H9 (cell line): ENCODE measurements at regions not wholly inside any gene's neighbourhood (a gene's known extent, or its start where the extent isn't known, plus 50 kb on each side); places are given as distances from the start of the nearest gene placed in this dataset.

Experiments
- DNase-seq: peaks from one replicate; pipeline ENCODE4 v3.0.0-alpha.2; 2017
- H2AFZ ChIP-seq: one replicate; pipeline ENCODE4 v1.6.1; 2013; ENCODE audit warnings: mild to moderate bottlenecking, low read length, control low read depth, moderate library complexity
- H2AK5ac ChIP-seq: 2 replicates; pipeline ENCODE4 v1.6.1; 2013; ENCODE audit warnings: low read length, control low read depth, mixed read lengths; ENCODE audit not compliant: insufficient read length
- H2BK120ac ChIP-seq: one replicate; pipeline ENCODE4 v1.6.1; 2013; ENCODE audit warnings: low read depth, mild to moderate bottlenecking, low read length, control low read depth, inconsistent platforms; ENCODE audit not compliant: poor library complexity, severe bottlenecking
- H2BK12ac ChIP-seq: 2 replicates; pipeline ENCODE4 v1.6.1; 2013; ENCODE audit warnings: low read length, control low read depth, mixed read lengths, low read depth; ENCODE audit not compliant: insufficient read length
- H2BK15ac ChIP-seq: 2 replicates; pipeline ENCODE4 v1.6.1; 2013; ENCODE audit warnings: low read depth, low read length, control low read depth
- H2BK20ac ChIP-seq: one replicate; pipeline ENCODE4 v1.6.1; 2013; ENCODE audit warnings: low read depth, mild to moderate bottlenecking, low read length, control low read depth, inconsistent platforms; ENCODE audit not compliant: poor library complexity, severe bottlenecking
- H2BK5ac ChIP-seq: 2 replicates; pipeline ENCODE4 v1.6.1; 2013; ENCODE audit warnings: low read length, control low read depth, mixed read lengths; ENCODE audit not compliant: insufficient read length
- H3K14ac ChIP-seq: 2 replicates; pipeline ENCODE4 v1.6.1; 2013; ENCODE audit warnings: low read length, control low read depth; ENCODE audit not compliant: insufficient read depth
- H3K18ac ChIP-seq: 2 replicates; pipeline ENCODE4 v1.6.1; 2013; ENCODE audit warnings: low read depth, mild to moderate bottlenecking, mixed read lengths, low read length, control low read depth; ENCODE audit not compliant: insufficient read length
- H3K23ac ChIP-seq: 2 replicates; pipeline ENCODE4 v1.6.1; 2013; ENCODE audit warnings: low read length, control low read depth, mixed read lengths, low read depth; ENCODE audit not compliant: insufficient read length
- H3K23me2 ChIP-seq: 2 replicates; pipeline ENCODE4 v1.6.1; 2013; ENCODE audit warnings: low read depth, mild to moderate bottlenecking, mixed read lengths, low read length, control low read depth; ENCODE audit not compliant: insufficient read length, poor library complexity, severe bottlenecking
- H3K27ac ChIP-seq: 2 replicates; pipeline ENCODE4 v1.5.1; 2013; ENCODE audit warnings: low read length, control low read depth, mixed read lengths, low read depth; ENCODE audit not compliant: insufficient read length
- H3K27me3 ChIP-seq: 2 replicates; pipeline ENCODE4 v1.6.1; 2013; ENCODE audit warnings: low read length, control low read depth, inconsistent platforms; ENCODE audit not compliant: insufficient read depth
- H3K4ac ChIP-seq: 2 replicates; pipeline ENCODE4 v1.6.1; 2013; ENCODE audit warnings: low read depth, mild to moderate bottlenecking, control low read depth, inconsistent platforms, low read length, moderate library complexity
- H3K4me1 ChIP-seq: 2 replicates; pipeline ENCODE4 v1.6.1; 2013; ENCODE audit warnings: low read length, control low read depth, inconsistent platforms; ENCODE audit not compliant: insufficient read depth
- H3K4me2 ChIP-seq: 2 replicates; pipeline ENCODE4 v1.6.1; 2013; ENCODE audit warnings: low read length, control low read depth, mixed read lengths; ENCODE audit not compliant: insufficient read length, insufficient read depth
- H3K56ac ChIP-seq: 2 replicates; pipeline ENCODE4 v1.6.1; 2013; ENCODE audit warnings: low read depth, mild to moderate bottlenecking, mixed read lengths, low read length, control low read depth; ENCODE audit not compliant: insufficient read length
- H3K79me1 ChIP-seq: 2 replicates; pipeline ENCODE4 v1.6.1; 2013; ENCODE audit warnings: low read depth, mild to moderate bottlenecking, moderate library complexity, low read length, control low read depth, inconsistent platforms; ENCODE audit not compliant: insufficient read depth, poor library complexity, severe bottlenecking
- H3K79me2 ChIP-seq: 2 replicates; pipeline ENCODE4 v1.6.1; 2013; ENCODE audit warnings: low read length, control low read depth, inconsistent platforms; ENCODE audit not compliant: insufficient read depth
- H3K9ac ChIP-seq: 2 replicates; pipeline ENCODE4 v1.6.1; 2013; ENCODE audit warnings: low read length, control low read depth, mixed read lengths; ENCODE audit not compliant: insufficient read length; ENCODE audit errors: extremely low read depth
- H3K9me3 ChIP-seq: one replicate; pipeline ENCODE4 v1.6.1; 2013; ENCODE audit warnings: low read depth, low read length, inconsistent platforms; ENCODE audit not compliant: control insufficient read depth
- H3T11ph ChIP-seq: one replicate; pipeline ENCODE4 v1.6.1; 2013; ENCODE audit warnings: mild to moderate bottlenecking, low read length, control low read depth, inconsistent platforms
- H4K20me1 ChIP-seq: one replicate; pipeline ENCODE4 v1.6.1; 2013; ENCODE audit not compliant: control insufficient read depth, insufficient read length, insufficient read depth
- H4K5ac ChIP-seq: 2 replicates; pipeline ENCODE4 v1.6.1; 2013; ENCODE audit warnings: low read depth, mild to moderate bottlenecking, mixed read lengths, low read length, control low read depth; ENCODE audit not compliant: insufficient read length
- H4K8ac ChIP-seq: replicated peaks from 2 replicates; pipeline ENCODE4 v1.6.1; 2013; ENCODE audit warnings: low read length, control low read depth, mixed read lengths, low read depth; ENCODE audit not compliant: insufficient read length
- H4K91ac ChIP-seq: 2 replicates; pipeline ENCODE4 v1.6.1; 2013; ENCODE audit warnings: low read depth, mild to moderate bottlenecking, moderate library complexity, mixed read lengths, low read length, control low read depth; ENCODE audit not compliant: insufficient read length
- H3K27ac Mint-ChIP-seq, 3 experiments: 2 replicates in 2 of 3; 3 replicates in 1 of 3; pipeline ENCODE4 v1.8.0; 2020 to 2021; ENCODE audit warnings: mixed read lengths in 3 of 3, mild to moderate bottlenecking in 1 of 3, moderate library complexity in 1 of 3
- H3K27me3 Mint-ChIP-seq: 2 replicates; pipeline ENCODE4 v1.8.0; 2021; ENCODE audit warnings: low read depth, mild to moderate bottlenecking, moderate library complexity, mixed read lengths
- H3K36me3 Mint-ChIP-seq, 3 experiments: 2 replicates in 2 of 3; 3 replicates in 1 of 3; pipeline ENCODE4 v1.8.0; 2020 to 2021; ENCODE audit warnings: low read depth in 3 of 3, mixed read lengths in 3 of 3; ENCODE audit not compliant: insufficient read depth in 1 of 3
- H3K4me1 Mint-ChIP-seq, 2 experiments: 2 replicates each; pipeline ENCODE4 v1.8.0; 2020; ENCODE audit warnings: mixed read lengths in 2 of 2
- H3K4me3 Mint-ChIP-seq, 2 experiments: 2 replicates in 1 of 2; 3 replicates in 1 of 2; pipeline ENCODE4 v1.8.0; 2020 to 2021; ENCODE audit warnings: mild to moderate bottlenecking in 2 of 2, mixed read lengths in 2 of 2, moderate library complexity in 1 of 2
- H3K9me3 Mint-ChIP-seq, 2 experiments: 2 replicates in 1 of 2; 3 replicates in 1 of 2; pipeline ENCODE4 v1.8.0; 2020; ENCODE audit warnings: mild to moderate bottlenecking in 2 of 2, mixed read lengths in 2 of 2, moderate library complexity in 1 of 2
- WGBS: extraction: QIAGEN DNeasy Blood & Tissue Kit; methylation state at CpG from one replicate; pipeline ENCODE4 v1.1.7; 2013; ENCODE audit warnings: missing lambda C conversion rate, low lambda C conversion rate, mixed read lengths; ENCODE audit not compliant: insufficient read length; ENCODE audit errors: extremely low coverage; 5-methylcytosine and 5-hydroxymethylcytosine counted together
- TF ChIP-seq, protein P1 (sequence below): fragments of 200-600 bp; sonication (generic); conservative IDR thresholded peaks from 3 replicates; pipeline ENCODE4 v1.8.0; 2021; ENCODE audit warnings: antibody characterized with exemption, mild to moderate bottlenecking

DNA sequence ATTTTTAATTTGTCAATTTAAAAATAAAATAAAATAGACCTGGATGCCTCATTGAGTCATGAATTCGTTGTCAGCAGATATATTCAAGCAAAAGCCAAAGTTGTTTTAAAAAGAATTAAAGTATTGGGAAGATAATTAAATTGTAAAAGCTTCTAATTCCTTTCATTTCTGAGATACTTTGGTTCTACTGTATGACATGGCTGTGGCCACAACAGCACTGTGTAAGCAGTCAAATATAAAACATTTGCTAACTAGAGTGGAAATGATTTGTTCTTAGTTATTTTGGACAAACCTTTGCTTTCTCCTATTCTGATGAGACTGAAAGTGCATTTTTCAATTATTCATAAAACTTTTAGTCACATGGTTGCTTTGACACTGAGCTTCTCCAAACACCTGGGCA is 143.6 kb upstream of the FAM13C start:
- Histone ChIP-seq H2AK5ac (no peak overlapping the region), H3K23ac (no peak overlapping the region), H2AFZ (no peak overlapping the region), H2BK120ac (no peak overlapping the region), H3K4me2 (no peak overlapping the region), H3K4me1 (no peaks in the 10 kb centered on the region), H4K5ac (no peak overlapping the region), H2BK12ac (no peak overlapping the region), H4K91ac (no peak overlapping the region), H3K18ac (no peak overlapping the region), H4K20me1 (no peaks in the 10 kb centered on the region), H4K8ac (no peak overlapping the region), H3K9ac (no peak overlapping the region), H3K9me3 (no peaks in the 10 kb centered on the region), H3K14ac (no peak overlapping the region), H3K79me2 (no peaks in the 10 kb centered on the region), H3K27me3 (no peaks in the 10 kb centered on the region), H3K56ac (no peak overlapping the region), H3K23me2 (no peaks in the 10 kb centered on the region), H3K27ac (no peak overlapping the region), H3K79me1 (no peaks in the 10 kb centered on the region), H3K4ac (no peak overlapping the region), H2BK5ac (no peak overlapping the region), H3T11ph (no peak overlapping the region), H2BK20ac (no peak overlapping the region), H2BK15ac (no peak overlapping the region)
- TF ChIP-seq, protein P1, sequence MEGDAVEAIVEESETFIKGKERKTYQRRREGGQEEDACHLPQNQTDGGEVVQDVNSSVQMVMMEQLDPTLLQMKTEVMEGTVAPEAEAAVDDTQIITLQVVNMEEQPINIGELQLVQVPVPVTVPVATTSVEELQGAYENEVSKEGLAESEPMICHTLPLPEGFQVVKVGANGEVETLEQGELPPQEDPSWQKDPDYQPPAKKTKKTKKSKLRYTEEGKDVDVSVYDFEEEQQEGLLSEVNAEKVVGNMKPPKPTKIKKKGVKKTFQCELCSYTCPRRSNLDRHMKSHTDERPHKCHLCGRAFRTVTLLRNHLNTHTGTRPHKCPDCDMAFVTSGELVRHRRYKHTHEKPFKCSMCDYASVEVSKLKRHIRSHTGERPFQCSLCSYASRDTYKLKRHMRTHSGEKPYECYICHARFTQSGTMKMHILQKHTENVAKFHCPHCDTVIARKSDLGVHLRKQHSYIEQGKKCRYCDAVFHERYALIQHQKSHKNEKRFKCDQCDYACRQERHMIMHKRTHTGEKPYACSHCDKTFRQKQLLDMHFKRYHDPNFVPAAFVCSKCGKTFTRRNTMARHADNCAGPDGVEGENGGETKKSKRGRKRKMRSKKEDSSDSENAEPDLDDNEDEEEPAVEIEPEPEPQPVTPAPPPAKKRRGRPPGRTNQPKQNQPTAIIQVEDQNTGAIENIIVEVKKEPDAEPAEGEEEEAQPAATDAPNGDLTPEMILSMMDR = no peak
- DNase-seq = no peak
- Mint-ChIP-seq H3K27ac (no peak overlapping the region), H3K36me3 (no peaks in the 10 kb centered on the region), H3K4me3 (no peak overlapping the region), H3K9me3 (no peaks in the 10 kb centered on the region), H3K4me1 (peaks cover 3% of the 10 kb centered on the region in 2 experiments; a peak in 2 of 4 replicates), H3K27me3 (no peaks in the 10 kb centered on the region)
- no CpG with 5 or more reads among the region's 1 CpG for WGBS
